Heart left ventricle (tissue), 16 donors: ENCODE measurements at regions not wholly inside any gene's neighbourhood (a gene's known extent, or its start where the extent isn't known, plus 50 kb on each side); places are given as distances from the start of the nearest gene placed in this dataset.

Experiments used
- ATAC-seq, 4 donors: fragments of 200-7000 bp; cut with Tn5 transposase; one replicate each; pipeline ENCODE4 v1.9.1; 2020 to 2022; ENCODE audit warnings: moderate library complexity in 4 of 4, mild to moderate bottlenecking in 3 of 4, moderate number of reproducible peaks in 1 of 4
- DNase-seq, 5 donors: peaks; one replicate each; pipeline ENCODE4 v3.0.0-alpha.2; 2020
- H3K27ac ChIP-seq, 12 donors: fragments of 200-600 bp; sonication (generic) in 4 of 12; one replicate each; pipeline versions ENCODE4 v1.5.0 to v1.8.0; 2016 to 2022; ENCODE audit warnings: mild to moderate bottlenecking in 2 of 12
- H3K27me3 ChIP-seq, 9 donors: fragments of 200-600 bp; sonication (generic) in 2 of 9; one replicate each; pipeline versions ENCODE4 v1.5.1 to v1.8.0; 2016 to 2022; ENCODE audit warnings: mild to moderate bottlenecking in 3 of 9
- H3K36me3 ChIP-seq, 9 donors: fragments of 200-600 bp; sonication (generic) in 2 of 9; one replicate each; pipeline versions ENCODE4 v1.5.0 to v1.8.0; 2018 to 2022; ENCODE audit warnings: mild to moderate bottlenecking in 2 of 9
- H3K4me1 ChIP-seq, 12 donors: fragments of 200-600 bp; sonication (generic) in 4 of 12; one replicate each; pipeline versions ENCODE4 v1.5.0 to v1.8.0; 2016 to 2022; ENCODE audit warnings: mild to moderate bottlenecking in 3 of 12
- H3K4me3 ChIP-seq, 12 donors: fragments of 200-600 bp; sonication (generic) in 4 of 12; one replicate each; pipeline versions ENCODE4 v1.5.0 to v1.8.0; 2017 to 2022; ENCODE audit warnings: mild to moderate bottlenecking in 9 of 12, moderate library complexity in 4 of 12
- H3K9me3 ChIP-seq, 12 donors: fragments of 200-600 bp; sonication (generic) in 4 of 12; one replicate each; pipeline versions ENCODE4 v1.5.0 to v1.8.0; 2016 to 2022; ENCODE audit warnings: mild to moderate bottlenecking in 1 of 12
- POLR2A ChIP-seq, 2 donors: fragments of 450-650 bp; IDR thresholded peaks; one replicate each; pipeline ENCODE4 v1.6.1; 2017; ENCODE audit warnings: antibody characterized with exemption in 2 of 2, mild to moderate bottlenecking in 2 of 2, moderate library complexity in 2 of 2
- WGBS, 4 donors: extraction: QIAGEN DNeasy Blood & Tissue Kit in 2 of 4; methylation state at CpG; one replicate each; pipeline versions ENCODE4 v1.1.5 to v1.1.7; 2013 to 2018; 5-methylcytosine and 5-hydroxymethylcytosine counted together
- intact Hi-C, 10 donors: fragments of 100-400 bp; cut with DNase I; formaldehyde crosslinking; loops; one replicate each; pipeline versions ENCODE4 v1.11.1 to v1.14.2; 2022
- TF ChIP-seq, protein P1 (sequence below), 12 donors: fragments of 200-600 bp; sonication (generic) in 4 of 12; IDR thresholded peaks; one replicate each; pipeline versions ENCODE4 v1.5.0 to v1.8.0; 2018 to 2022; ENCODE audit warnings: antibody characterized with exemption in 12 of 12, mild to moderate bottlenecking in 5 of 12
- donor health status: ischemic (EF 13 %, LVEDD 7.1; RV severe dilation, severe dysfunction).
- donor health status: healthy with polysubstance abuse.
- donor health status: DM: no; HTN: yes; CAD: no.
- donor health status: DM: no; HTN: no; CAD: no.
- donor health status: ischemic (EF 25% LVEDD 6.9; RV normal size, moderate dysfunction).
- donor health status: ischemic (EF 25% LVEDD 5.7; RV mildly dilated, moderate dysfunction).
- donor health status: healthy.
- donor health status: DM: yes; HTN: yes; CAD: no.
- donor health status: ischemic (EF 35%, LVEDD 5.7; RV mildly dilated, moderate dysfunction).
- donor health status: nonischemic (EF 11% LVEDD 7.7; RV severe dilation, severe dysfunction).
- donor health status: DM: yes; HTN: yes; CAD: no.
- donor health status: PGD.
- donor health status: ischemic (EF 29% LVEDD 5.4; RV normal size, mild dysfunction).
- donor health status: nonischemic (EF 23%, LVEDD 6.1; RV moderate dilation, normal function).

- WGBS, 4 donors, result 83 to 94% (median 91%) methylated on average over 2 of the region's 2 CpGs
- Histone ChIP-seq H3K36me3 (no peaks in the 10 kb centered on the region), H3K9me3 (no peaks in the 10 kb centered on the region), H3K27ac (no peak overlapping the region), H3K4me3 (no peak overlapping the region), H3K27me3 (peaks cover 0 to 6% (median 0%) of the 10 kb centered on the region in 9 donors), H3K4me1 (no peaks in the 10 kb centered on the region)
- intact Hi-C loops, result no loop called here
- DNase-seq, result no peak
- no peak for ATAC-seq
- TF ChIP-seq POLR2A (IDR thresholded peaks at IDR 0.05), result no peak
- TF ChIP-seq, protein P1, sequence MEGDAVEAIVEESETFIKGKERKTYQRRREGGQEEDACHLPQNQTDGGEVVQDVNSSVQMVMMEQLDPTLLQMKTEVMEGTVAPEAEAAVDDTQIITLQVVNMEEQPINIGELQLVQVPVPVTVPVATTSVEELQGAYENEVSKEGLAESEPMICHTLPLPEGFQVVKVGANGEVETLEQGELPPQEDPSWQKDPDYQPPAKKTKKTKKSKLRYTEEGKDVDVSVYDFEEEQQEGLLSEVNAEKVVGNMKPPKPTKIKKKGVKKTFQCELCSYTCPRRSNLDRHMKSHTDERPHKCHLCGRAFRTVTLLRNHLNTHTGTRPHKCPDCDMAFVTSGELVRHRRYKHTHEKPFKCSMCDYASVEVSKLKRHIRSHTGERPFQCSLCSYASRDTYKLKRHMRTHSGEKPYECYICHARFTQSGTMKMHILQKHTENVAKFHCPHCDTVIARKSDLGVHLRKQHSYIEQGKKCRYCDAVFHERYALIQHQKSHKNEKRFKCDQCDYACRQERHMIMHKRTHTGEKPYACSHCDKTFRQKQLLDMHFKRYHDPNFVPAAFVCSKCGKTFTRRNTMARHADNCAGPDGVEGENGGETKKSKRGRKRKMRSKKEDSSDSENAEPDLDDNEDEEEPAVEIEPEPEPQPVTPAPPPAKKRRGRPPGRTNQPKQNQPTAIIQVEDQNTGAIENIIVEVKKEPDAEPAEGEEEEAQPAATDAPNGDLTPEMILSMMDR (IDR thresholded peaks at IDR 0.05), result no peak
Observed at GRCh38 chr1:208329300-208329699, 85.1 kb upstream of the PLXNA2 start.

DNA sequence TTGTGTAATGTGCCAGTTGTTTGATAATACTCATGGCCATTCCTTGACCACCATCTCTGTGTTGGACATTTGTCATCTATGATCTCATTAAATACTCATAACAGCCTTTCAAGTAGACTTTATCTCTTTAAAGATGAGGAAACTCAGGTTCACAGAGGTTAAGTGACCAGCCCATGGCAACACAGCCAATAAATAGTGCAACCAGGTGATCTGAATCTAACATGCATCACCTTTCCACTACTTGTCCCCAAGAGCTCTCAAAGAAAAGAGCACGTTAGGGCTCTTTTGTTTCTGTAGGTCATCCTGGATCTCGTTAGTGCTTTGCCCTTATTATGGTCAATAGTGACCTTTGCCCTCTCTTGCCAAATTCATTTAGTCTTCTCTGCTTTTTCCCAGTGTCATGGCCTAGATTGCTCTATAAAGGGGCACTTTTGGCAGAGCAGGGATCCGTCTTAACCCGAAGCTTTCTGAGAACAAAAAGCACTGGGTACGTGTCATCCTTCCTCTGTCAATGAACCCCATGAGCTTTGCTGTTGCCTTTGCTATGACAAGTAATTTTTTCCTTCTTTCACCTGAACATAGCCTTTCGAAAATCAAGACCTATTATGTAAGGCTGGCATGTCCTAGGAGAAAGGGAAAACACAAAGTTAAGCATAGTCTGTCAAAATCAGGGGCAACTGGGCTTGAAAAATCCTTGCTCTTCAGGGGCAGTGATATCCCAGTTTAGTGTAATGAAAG, 88.0 kb upstream of the PLXNA2 start:
- 87 to 90% (median 89%) methylated on average over 6 of the region's 6 CpGs for WGBS, 4 donors
- intact Hi-C loops, result no loop called here
- Histone ChIP-seq H3K27ac (no peak overlapping the region), H3K9me3 (no peaks in the 10 kb centered on the region), H3K27me3 (peaks cover 0 to 6% (median 0%) of the 10 kb centered on the region in 9 donors), H3K4me3 (no peak overlapping the region), H3K36me3 (no peaks in the 10 kb centered on the region), H3K4me1 (no peaks in the 10 kb centered on the region)
- TF ChIP-seq, protein P1 (IDR thresholded peaks at IDR 0.05), result no peak
- no peak for TF ChIP-seq POLR2A (IDR thresholded peaks at IDR 0.05)
- ATAC-seq, result no peak
- DNase-seq, result no peak

DNA sequence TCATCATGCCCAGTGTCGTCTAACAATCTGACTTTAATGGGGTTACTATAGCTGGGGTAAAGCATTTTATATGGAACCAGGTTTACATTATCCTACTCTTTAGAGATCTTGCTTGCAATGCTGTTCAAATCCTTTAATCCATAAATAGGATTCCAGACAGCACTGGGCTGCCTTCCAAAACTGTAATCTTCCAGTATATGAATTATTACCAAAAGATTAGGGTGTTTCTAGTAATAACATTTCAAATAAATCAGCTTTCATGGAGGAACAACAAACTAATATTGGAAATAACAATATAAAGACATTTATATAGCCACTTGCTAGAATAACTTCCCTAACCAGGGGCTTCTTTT, 88.6 kb upstream of the PLXNA2 start:
- Histone ChIP-seq H3K36me3 (no peaks in the 10 kb centered on the region), H3K4me1 (no peaks in the 10 kb centered on the region), H3K4me3 (no peak overlapping the region), H3K27ac (no peak overlapping the region), H3K27me3 (peaks cover 0 to 6% (median 0%) of the 10 kb centered on the region in 9 donors), H3K9me3 (no peaks in the 10 kb centered on the region)
- TF ChIP-seq, protein P1 (IDR thresholded peaks at IDR 0.05), result no peak
- TF ChIP-seq POLR2A (IDR thresholded peaks at IDR 0.05), result no peak
- ATAC-seq (no peak), DNase-seq (no peak)
- 63 to 73% (median 68%) methylated on average over 1 of the region's 1 CpG for WGBS, 4 donors
- intact Hi-C loops, result no loop called here

DNA sequence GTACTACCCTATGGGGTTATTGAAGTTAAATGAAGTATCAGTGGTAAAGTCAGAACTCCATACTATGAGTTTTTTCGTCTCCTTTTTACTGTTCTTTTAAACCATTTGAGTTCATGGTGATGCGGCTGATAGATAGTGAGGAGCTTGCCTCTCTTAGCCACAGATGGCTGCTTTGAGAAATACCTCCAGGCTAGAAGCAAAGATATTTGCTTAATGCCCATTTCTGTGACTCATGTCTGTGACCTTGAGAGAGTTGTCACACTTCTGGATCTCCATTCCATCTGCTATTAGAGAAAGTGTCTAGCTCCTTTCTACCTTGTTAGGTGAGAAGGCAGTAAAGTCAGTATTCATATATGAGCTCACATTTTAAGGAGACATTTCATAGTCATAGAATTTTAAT, 89.5 kb upstream of the PLXNA2 start:
- H3K27me3 ChIP-seq, result peaks cover 0 to 6% (median 0%) of the 10 kb centered on the region in 9 donors
- TF ChIP-seq, protein P1 (IDR thresholded peaks at IDR 0.05), result no peak
- no peak for TF ChIP-seq POLR2A (IDR thresholded peaks at IDR 0.05)
- no peaks in the 10 kb centered on the region for H3K4me1 ChIP-seq
- no peak for ATAC-seq
- intact Hi-C loops, result no loop called here
- no peak for DNase-seq
- H3K9me3 ChIP-seq, result no peaks in the 10 kb centered on the region
- no peak overlapping the region for H3K4me3 ChIP-seq
- 92 to 98% (median 95%) methylated on average over 2 of the region's 2 CpGs for WGBS, 4 donors
- H3K36me3 ChIP-seq, result no peaks in the 10 kb centered on the region
- no peak overlapping the region for H3K27ac ChIP-seq
